MCF 10A (cell line): ENCODE measurements at regions not wholly inside any gene's neighbourhood (a gene's known extent, or its start where the extent isn't known, plus 50 kb on each side); places are given as distances from the start of the nearest gene placed in this dataset.

Experiments used
- BruUV-seq: library from RNA; stranded (reverse); fragments of 400-500 nt; replicated peaks from 2 replicates; lab custom pipeline; 2021; lab: Mats Ljungman, UMichigan
- CTCF ChIA-PET: fragments of 300-600 bp; sonication (Branson Sonifier 250); formaldehyde crosslinking; extraction: SDS; loops from one replicate; lab custom pipeline; 2021; ENCODE audit warnings: antibody characterized with exemption, inconsistent platforms; lab: Yijun Ruan, JAX
- POLR2A ChIA-PET: fragments of 300-600, 350-650 bp; sonication (Branson Sonifier 250); formaldehyde crosslinking; extraction: SDS; loops from one replicate; lab custom pipeline; 2020; ENCODE audit warnings: antibody characterized with exemption, inconsistent platforms; lab: Yijun Ruan, JAX
- DNase-seq: peaks from one replicate; pipeline ENCODE4 v3.0.0-alpha.2; 2018; ENCODE audit not compliant: unreplicated experiment
- H3K27ac Mint-ChIP-seq: one replicate; pipeline ENCODE4 v1.8.0; 2022; ENCODE audit warnings: mild to moderate bottlenecking, low read depth, mixed read lengths; ENCODE audit not compliant: unreplicated experiment
- H3K27me3 Mint-ChIP-seq: one replicate; pipeline ENCODE4 v1.8.0; 2022; ENCODE audit warnings: mixed read lengths; ENCODE audit not compliant: insufficient read depth, unreplicated experiment
- H3K36me3 Mint-ChIP-seq: one replicate; pipeline ENCODE4 v1.8.0; 2022; ENCODE audit warnings: mild to moderate bottlenecking, moderate library complexity, mixed read lengths; ENCODE audit not compliant: insufficient read depth, unreplicated experiment
- H3K4me1 Mint-ChIP-seq: one replicate; pipeline ENCODE4 v1.8.0; 2022; ENCODE audit warnings: mixed read lengths; ENCODE audit not compliant: insufficient read depth, unreplicated experiment
- H3K4me3 Mint-ChIP-seq: one replicate; pipeline ENCODE4 v1.8.0; 2022; ENCODE audit warnings: mild to moderate bottlenecking, moderate library complexity, mixed read lengths; ENCODE audit not compliant: unreplicated experiment
- H3K9me3 Mint-ChIP-seq: one replicate; pipeline ENCODE4 v1.8.0; 2022; ENCODE audit warnings: mixed read lengths; ENCODE audit not compliant: unreplicated experiment
- intact Hi-C: fragments of 100-400 bp; cut with micrococcal nuclease; formaldehyde crosslinking; loops from 2 replicates; pipeline ENCODE4 v1.14.1; 2022
- TF ChIP-seq, protein P1 (sequence below): fragments of 200-600 bp; IDR thresholded peaks from one replicate; pipeline ENCODE4 v1.8.0; 2022; ENCODE audit warnings: antibody characterized with exemption, mild to moderate bottlenecking; ENCODE audit not compliant: unreplicated experiment

DNA sequence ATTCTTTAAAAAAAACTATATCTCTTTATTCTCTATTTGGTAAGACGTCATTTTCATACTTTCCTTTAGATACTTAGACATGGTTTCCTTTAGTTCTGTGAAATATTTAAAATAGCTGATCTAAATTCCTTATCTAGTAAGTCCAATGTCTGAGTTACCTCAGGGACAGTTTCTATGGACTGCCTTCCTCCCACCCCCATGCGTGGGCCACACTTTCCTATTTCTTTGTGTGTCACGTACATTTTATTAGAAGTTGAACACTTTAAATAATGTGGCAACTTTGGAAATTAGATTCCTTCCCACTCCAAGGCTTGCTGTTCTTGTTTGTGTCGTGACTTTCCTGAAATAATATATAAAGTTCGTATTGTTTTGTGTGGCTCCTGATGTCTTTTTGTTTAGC, 260.7 kb downstream of the EDEM1 start:
- BruUV-seq = no TSS peak
- TF ChIP-seq, protein P1, sequence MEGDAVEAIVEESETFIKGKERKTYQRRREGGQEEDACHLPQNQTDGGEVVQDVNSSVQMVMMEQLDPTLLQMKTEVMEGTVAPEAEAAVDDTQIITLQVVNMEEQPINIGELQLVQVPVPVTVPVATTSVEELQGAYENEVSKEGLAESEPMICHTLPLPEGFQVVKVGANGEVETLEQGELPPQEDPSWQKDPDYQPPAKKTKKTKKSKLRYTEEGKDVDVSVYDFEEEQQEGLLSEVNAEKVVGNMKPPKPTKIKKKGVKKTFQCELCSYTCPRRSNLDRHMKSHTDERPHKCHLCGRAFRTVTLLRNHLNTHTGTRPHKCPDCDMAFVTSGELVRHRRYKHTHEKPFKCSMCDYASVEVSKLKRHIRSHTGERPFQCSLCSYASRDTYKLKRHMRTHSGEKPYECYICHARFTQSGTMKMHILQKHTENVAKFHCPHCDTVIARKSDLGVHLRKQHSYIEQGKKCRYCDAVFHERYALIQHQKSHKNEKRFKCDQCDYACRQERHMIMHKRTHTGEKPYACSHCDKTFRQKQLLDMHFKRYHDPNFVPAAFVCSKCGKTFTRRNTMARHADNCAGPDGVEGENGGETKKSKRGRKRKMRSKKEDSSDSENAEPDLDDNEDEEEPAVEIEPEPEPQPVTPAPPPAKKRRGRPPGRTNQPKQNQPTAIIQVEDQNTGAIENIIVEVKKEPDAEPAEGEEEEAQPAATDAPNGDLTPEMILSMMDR = no peak
- CTCF ChIA-PET = interaction anchor here (0.7 to 1.7 kb wide), 3 partner anchors 11 to 1195 kb away, joined by 4 to 6 read pairs (median 5); no protein-coding TSS in a partner anchor
- intact Hi-C loops = no loop called here
- DNase-seq = no peak
- Mint-ChIP-seq H3K27ac (no peak overlapping the region), H3K4me1 (no peaks in the 10 kb centered on the region), H3K36me3 (no peaks in the 10 kb centered on the region), H3K4me3 (no peak overlapping the region), H3K27me3 (no peaks in the 10 kb centered on the region), H3K9me3 (peaks cover 6% of the 10 kb centered on the region)
- POLR2A ChIA-PET = no interaction called here

DNA sequence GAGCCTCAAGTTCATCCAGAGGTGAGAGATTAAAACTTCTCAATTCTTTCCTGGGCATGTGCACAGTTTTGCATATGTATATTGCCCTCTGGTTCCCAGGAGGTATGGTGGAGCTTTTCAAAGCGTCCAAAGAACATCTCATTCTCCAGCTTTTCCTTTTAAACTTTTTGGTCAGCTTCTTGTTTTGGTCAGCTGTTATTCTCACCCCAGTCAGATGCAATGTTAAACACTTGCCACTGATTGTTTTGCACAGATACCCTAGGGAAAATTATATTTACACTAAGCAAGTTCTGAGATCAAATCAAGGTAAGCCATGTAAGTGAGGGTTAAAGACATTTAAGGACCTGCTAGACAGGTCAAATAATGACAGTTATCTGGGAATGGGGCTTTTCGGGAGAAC, 261.3 kb downstream of the EDEM1 start:
- DNase-seq = no peak
- TF ChIP-seq, protein P1 = no peak
- H3K36me3 Mint-ChIP-seq = no peaks in the 10 kb centered on the region
- POLR2A ChIA-PET = no interaction called here
- H3K27me3 Mint-ChIP-seq = no peaks in the 10 kb centered on the region
- no peak overlapping the region for H3K27ac Mint-ChIP-seq
- peaks cover 5% of the 10 kb centered on the region for H3K9me3 Mint-ChIP-seq
- BruUV-seq = no TSS peak
- intact Hi-C loops = no loop called here
- H3K4me1 Mint-ChIP-seq = no peaks in the 10 kb centered on the region
- no peak overlapping the region for H3K4me3 Mint-ChIP-seq
- CTCF ChIA-PET = interaction anchor here (0.6 to 0.9 kb wide), 4 partner anchors 8 to 56 kb away, joined by 3 read pairs; no protein-coding TSS in a partner anchor

DNA sequence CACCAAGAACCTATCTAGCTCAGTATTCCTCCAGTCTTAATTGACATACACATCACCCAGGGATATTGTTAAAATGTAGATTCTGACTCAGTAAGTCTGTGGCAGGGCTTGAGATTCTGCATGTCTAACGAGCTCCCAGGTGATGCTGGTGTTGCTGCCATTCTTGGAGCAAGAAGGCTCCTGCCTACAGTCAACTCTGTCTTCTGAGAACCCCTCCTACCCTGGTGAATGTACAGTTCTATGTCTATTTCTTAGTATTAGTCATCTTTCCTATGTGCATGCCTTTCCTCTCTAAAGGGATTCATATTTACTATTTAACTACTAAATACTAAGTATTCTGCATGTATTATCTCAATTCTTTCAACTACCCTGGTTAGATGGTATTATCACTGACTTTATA, 268.7 kb downstream of the EDEM1 start:
- TF ChIP-seq, protein P1 = no peak
- no peak for DNase-seq
- H3K4me3 Mint-ChIP-seq = no peak overlapping the region
- H3K27ac Mint-ChIP-seq = no peak overlapping the region
- POLR2A ChIA-PET = no interaction called here
- H3K9me3 Mint-ChIP-seq = no peaks in the 10 kb centered on the region
- H3K36me3 Mint-ChIP-seq = peaks cover 7% of the 10 kb centered on the region
- H3K27me3 Mint-ChIP-seq = no peaks in the 10 kb centered on the region
- CTCF ChIA-PET = interaction anchor here (0.7 kb wide), 1 partner anchor 7 kb away, joined by 3 read pairs; no protein-coding TSS in a partner anchor
- BruUV-seq = no TSS peak
- intact Hi-C loops = no loop called here
- no peaks in the 10 kb centered on the region for H3K4me1 Mint-ChIP-seq

DNA sequence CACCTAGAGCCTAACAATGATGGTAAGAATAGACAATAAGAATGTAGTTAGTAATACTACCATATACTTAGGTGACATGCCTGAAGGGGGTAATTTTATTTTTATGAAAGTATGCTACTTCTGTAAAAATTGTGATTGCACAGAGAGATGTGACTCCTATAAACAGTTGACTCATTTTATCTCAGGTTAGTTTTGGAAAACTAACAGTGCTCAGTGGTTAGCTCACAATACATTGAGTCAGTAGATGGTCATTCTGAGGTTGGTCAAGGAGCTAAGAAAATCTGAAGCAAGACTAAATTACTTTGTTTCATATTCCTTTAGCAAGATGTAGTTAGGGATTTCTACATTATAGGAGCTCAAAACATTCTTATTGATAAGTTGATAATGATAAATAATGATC, 271.0 kb downstream of the EDEM1 start:
- Mint-ChIP-seq H3K4me1 (no peaks in the 10 kb centered on the region), H3K9me3 (no peaks in the 10 kb centered on the region), H3K27ac (no peak overlapping the region), H3K4me3 (no peak overlapping the region), H3K27me3 (peaks cover 10% of the 10 kb centered on the region), H3K36me3 (peaks cover 7% of the 10 kb centered on the region)
- intact Hi-C loops = no loop called here
- TF ChIP-seq, protein P1 = no peak
- POLR2A ChIA-PET = no interaction called here
- no peak for DNase-seq
- BruUV-seq = no TSS peak
- CTCF ChIA-PET = interaction anchor here (0.5 to 1.3 kb wide), 2 partner anchors 11 to 1155 kb away, joined by 4 read pairs; no protein-coding TSS in a partner anchor
